Panc1 (cell line): ENCODE measurements at regions not wholly inside any gene's neighbourhood (a gene's known extent, or its start where the extent isn't known, plus 50 kb on each side); places are given as distances from the start of the nearest gene placed in this dataset.

ENCODE experiments used
- POLR2AphosphoS5 ChIP-seq: IDR thresholded peaks from 2 replicates; pipeline ENCODE4 v1.6.1; 2012; ENCODE audit warnings: mild to moderate bottlenecking, low read depth, low read length, moderate library complexity
- REST ChIP-seq, 2 experiments: IDR thresholded peaks; 2 replicates each; pipeline ENCODE4 v1.6.1; 2011 to 2012; ENCODE audit warnings: low read depth in 2 of 2, control low read depth in 1 of 2, low read length in 1 of 2, mild to moderate bottlenecking in 1 of 2, moderate library complexity in 1 of 2; ENCODE audit not compliant: insufficient read depth in 1 of 2
- SIN3A ChIP-seq: IDR thresholded peaks from 2 replicates; pipeline ENCODE4 v1.6.1; 2012; ENCODE audit warnings: low read depth, mild to moderate bottlenecking, low read length, moderate library complexity, borderline replicate concordance; ENCODE audit not compliant: insufficient read depth
- TCF7L2 ChIP-seq: IDR thresholded peaks from 2 replicates; pipeline ENCODE4 v1.6.1; 2011; ENCODE audit warnings: mild to moderate bottlenecking, low read depth, low read length, inconsistent platforms
- TF ChIP-seq, protein P1 (sequence below): fragments of 450-650 bp; IDR thresholded peaks from 2 replicates; pipeline ENCODE4 v1.5.1; 2017; ENCODE audit warnings: mild to moderate bottlenecking

- TF ChIP-seq, protein P1, sequence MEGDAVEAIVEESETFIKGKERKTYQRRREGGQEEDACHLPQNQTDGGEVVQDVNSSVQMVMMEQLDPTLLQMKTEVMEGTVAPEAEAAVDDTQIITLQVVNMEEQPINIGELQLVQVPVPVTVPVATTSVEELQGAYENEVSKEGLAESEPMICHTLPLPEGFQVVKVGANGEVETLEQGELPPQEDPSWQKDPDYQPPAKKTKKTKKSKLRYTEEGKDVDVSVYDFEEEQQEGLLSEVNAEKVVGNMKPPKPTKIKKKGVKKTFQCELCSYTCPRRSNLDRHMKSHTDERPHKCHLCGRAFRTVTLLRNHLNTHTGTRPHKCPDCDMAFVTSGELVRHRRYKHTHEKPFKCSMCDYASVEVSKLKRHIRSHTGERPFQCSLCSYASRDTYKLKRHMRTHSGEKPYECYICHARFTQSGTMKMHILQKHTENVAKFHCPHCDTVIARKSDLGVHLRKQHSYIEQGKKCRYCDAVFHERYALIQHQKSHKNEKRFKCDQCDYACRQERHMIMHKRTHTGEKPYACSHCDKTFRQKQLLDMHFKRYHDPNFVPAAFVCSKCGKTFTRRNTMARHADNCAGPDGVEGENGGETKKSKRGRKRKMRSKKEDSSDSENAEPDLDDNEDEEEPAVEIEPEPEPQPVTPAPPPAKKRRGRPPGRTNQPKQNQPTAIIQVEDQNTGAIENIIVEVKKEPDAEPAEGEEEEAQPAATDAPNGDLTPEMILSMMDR = no peak
- TF ChIP-seq POLR2AphosphoS5 (no peak), REST (IDR thresholded peaks at IDR 0.05; ENCODE audit: insufficient read depth in 1 of 2, low read depth in 2 of 2, low read length in 1 of 2) (no peak), TCF7L2 (no peak), SIN3A (no peak)
Measured at GRCh38 chr17:31653691-31654090, 205.4 kb downstream of the COPRS start.
